B cell (primary cell): ENCODE measurements at regions not wholly inside any gene's neighbourhood (a gene's known extent, or its start where the extent isn't known, plus 50 kb on each side); places are given as distances from the start of the nearest gene placed in this dataset.

ENCODE experiments used
- ATAC-seq: fragments of 200-7000 bp; cut with Tn5 transposase; one replicate; pipeline ENCODE4 v1.10.0; 2021; ENCODE audit warnings: low read depth, mild to moderate bottlenecking, moderate number of reproducible peaks, moderate library complexity
- CTCF ChIA-PET: fragments of 350-600 bp; sonication (Branson Sonifier 250); formaldehyde crosslinking; loops from one replicate; lab custom pipeline; 2021; ENCODE audit warnings: antibody characterized with exemption, inconsistent platforms; lab: Charles Lee
- POLR2A ChIA-PET: fragments of 350-600 bp; sonication (Branson Sonifier 250); formaldehyde crosslinking; loops from one replicate; lab custom pipeline; 2021; ENCODE audit warnings: antibody characterized with exemption; lab: Charles Lee
- DNase-seq: peaks from one replicate; pipeline ENCODE4 v3.0.0; 2013
- H2AFZ ChIP-seq: 2 replicates; pipeline ENCODE4 v1.6.1; 2012; ENCODE audit warnings: mild to moderate bottlenecking, low read depth, low read length; ENCODE audit not compliant: insufficient read depth, poor library complexity, severe bottlenecking
- H3K27ac ChIP-seq, 2 donors: 1 replicate in 1 of 2; 2 replicates in 1 of 2; pipeline ENCODE4 v1.5.1; 2012 to 2013; ENCODE audit warnings: low read length in 2 of 2, mild to moderate bottlenecking in 2 of 2, moderate library complexity in 1 of 2
- H3K27me3 ChIP-seq, 4 experiments: fragments of 200-600 bp in 1 of 4; sonication (generic) in 1 of 4; replicated peaks in 1 of 4; 1 replicate in 2 of 4; 2 replicates in 2 of 4; pipeline versions ENCODE4 v1.6.1 to v1.7.0; 2013 to 2016; ENCODE audit warnings: low read length in 3 of 4, mild to moderate bottlenecking in 2 of 4, mixed read lengths in 1 of 4, moderate library complexity in 1 of 4; ENCODE audit not compliant: insufficient read depth in 4 of 4, control insufficient read depth in 3 of 4; ENCODE audit errors: control extremely low read depth in 1 of 4
- H3K36me3 ChIP-seq, 2 experiments: replicated peaks in 1 of 2; 1 replicate in 1 of 2; 2 replicates in 1 of 2; pipeline versions ENCODE4 v1.6.1 to v1.7.1; 2013; ENCODE audit warnings: low read length in 1 of 2; ENCODE audit not compliant: insufficient read depth in 2 of 2, control insufficient read depth in 1 of 2; ENCODE audit errors: control extremely low read depth in 1 of 2, extremely low read depth in 1 of 2
- H3K4me1 ChIP-seq, 2 donors: fragments of 200-600 bp in 1 of 2; sonication (generic) in 1 of 2; 1 replicate in 1 of 2; 2 replicates in 1 of 2; pipeline versions ENCODE4 v1.5.1 to v1.6.1; 2013 to 2017; ENCODE audit warnings: low read length in 2 of 2; ENCODE audit not compliant: control insufficient read depth in 2 of 2, insufficient read depth in 2 of 2
- H3K4me2 ChIP-seq: replicated peaks from 2 replicates; pipeline ENCODE3; 2012; ENCODE audit warnings: mild to moderate bottlenecking, low read depth, low read length; ENCODE audit not compliant: poor library complexity, severe bottlenecking
- H3K4me3 ChIP-seq, 5 experiments: fragments of 200-600 bp in 1 of 5; sonication (generic) in 1 of 5; 1 replicate in 3 of 5; 2 replicates in 2 of 5; pipeline versions ENCODE4 v1.5.1 to v1.7.0; 2011 to 2016; ENCODE audit warnings: low read length in 4 of 5, mild to moderate bottlenecking in 4 of 5, low read depth in 2 of 5, control low read depth in 1 of 5, moderate library complexity in 1 of 5; ENCODE audit not compliant: insufficient read depth in 1 of 5; ENCODE audit errors: control extremely low read depth in 1 of 5, extremely low read depth in 1 of 5
- H3K79me2 ChIP-seq: fragments of 200-600 bp; sonication (generic); one replicate; pipeline ENCODE4 v1.6.0; 2016; ENCODE audit warnings: low read length; ENCODE audit not compliant: control insufficient read depth, insufficient read depth
- H3K9ac ChIP-seq: fragments of 200-600 bp; sonication (generic); 2 replicates; pipeline ENCODE4 v1.6.1; 2017; ENCODE audit warnings: mild to moderate bottlenecking, low read length, moderate library complexity
- H3K9me3 ChIP-seq, 3 donors: one replicate each; pipeline versions ENCODE4 v1.6.1 to v1.7.1; 2013; ENCODE audit warnings: low read length in 2 of 3; ENCODE audit not compliant: control insufficient read depth in 2 of 3, insufficient read depth in 1 of 3; ENCODE audit errors: control extremely low read depth in 1 of 3
- H4K20me1 ChIP-seq: 2 replicates; pipeline ENCODE4 v1.6.0; 2012; ENCODE audit warnings: mild to moderate bottlenecking, low read length; ENCODE audit not compliant: insufficient read depth, control insufficient read depth, poor library complexity, severe bottlenecking
- H3K27ac Mint-ChIP-seq: one replicate; pipeline ENCODE4 v1.8.0; 2021; ENCODE audit warnings: mixed read lengths
- H3K27me3 Mint-ChIP-seq: one replicate; pipeline ENCODE4 v1.8.0; 2021; ENCODE audit warnings: mixed read lengths
- H3K4me1 Mint-ChIP-seq: one replicate; pipeline ENCODE4 v1.8.0; 2021; ENCODE audit warnings: mixed read lengths
- H3K4me3 Mint-ChIP-seq: one replicate; pipeline ENCODE4 v1.8.0; 2021; ENCODE audit warnings: mixed read lengths
- H3K9me3 Mint-ChIP-seq: one replicate; pipeline ENCODE4 v1.8.0; 2022; ENCODE audit warnings: mixed read lengths; ENCODE audit not compliant: insufficient read depth
- EZH2 ChIP-seq: IDR thresholded peaks from 2 replicates; pipeline ENCODE4 v1.6.1; 2012; ENCODE audit warnings: borderline replicate concordance, low read depth, mild to moderate bottlenecking, moderate library complexity, low read length; ENCODE audit not compliant: insufficient read depth, poor library complexity, severe bottlenecking
- WGBS: methylation state at CpG from one replicate; pipeline ENCODE4 v1.1.5; 2013; ENCODE audit warnings: missing lambda C conversion rate; ENCODE audit not compliant: insufficient coverage; 5-methylcytosine and 5-hydroxymethylcytosine counted together
- intact Hi-C: fragments of 100-400 bp; cut with micrococcal nuclease; formaldehyde crosslinking; loops from one replicate; pipeline ENCODE4 v1.10.0; 2022
- TF ChIP-seq, protein P1 (sequence below): fragments of 200-600 bp; IDR thresholded peaks from one replicate; pipeline ENCODE4 v1.8.0; 2022; ENCODE audit warnings: antibody characterized with exemption, mild to moderate bottlenecking

- Mint-ChIP-seq H3K27me3 (no peaks in the 10 kb centered on the region), H3K9me3 (no peaks in the 10 kb centered on the region), H3K4me1 (peaks cover 7% of the 10 kb centered on the region), H3K27ac (no peak overlapping the region), H3K4me3 (no peak overlapping the region)
- Histone ChIP-seq H4K20me1 (no peaks in the 10 kb centered on the region), H3K4me3 (no peak overlapping the region), H2AFZ (no peak overlapping the region), H3K79me2 (no peaks in the 10 kb centered on the region), H3K9me3 (no peaks in the 10 kb centered on the region), H3K9ac (no peak overlapping the region), H3K36me3 (no peaks in the 10 kb centered on the region), H3K4me1 (no peaks in the 10 kb centered on the region), H3K27ac (no peak overlapping the region), H3K4me2 (no peak overlapping the region), H3K27me3 (no peaks in the 10 kb centered on the region)
- ATAC-seq (no peak), DNase-seq (no peak)
- ChIA-PET CTCF (no interaction called here), POLR2A (interaction anchor here (0.6 kb wide), 1 partner anchor 270 kb away, joined by 3 read pairs; no protein-coding TSS in a partner anchor)
- TF ChIP-seq, protein P1, sequence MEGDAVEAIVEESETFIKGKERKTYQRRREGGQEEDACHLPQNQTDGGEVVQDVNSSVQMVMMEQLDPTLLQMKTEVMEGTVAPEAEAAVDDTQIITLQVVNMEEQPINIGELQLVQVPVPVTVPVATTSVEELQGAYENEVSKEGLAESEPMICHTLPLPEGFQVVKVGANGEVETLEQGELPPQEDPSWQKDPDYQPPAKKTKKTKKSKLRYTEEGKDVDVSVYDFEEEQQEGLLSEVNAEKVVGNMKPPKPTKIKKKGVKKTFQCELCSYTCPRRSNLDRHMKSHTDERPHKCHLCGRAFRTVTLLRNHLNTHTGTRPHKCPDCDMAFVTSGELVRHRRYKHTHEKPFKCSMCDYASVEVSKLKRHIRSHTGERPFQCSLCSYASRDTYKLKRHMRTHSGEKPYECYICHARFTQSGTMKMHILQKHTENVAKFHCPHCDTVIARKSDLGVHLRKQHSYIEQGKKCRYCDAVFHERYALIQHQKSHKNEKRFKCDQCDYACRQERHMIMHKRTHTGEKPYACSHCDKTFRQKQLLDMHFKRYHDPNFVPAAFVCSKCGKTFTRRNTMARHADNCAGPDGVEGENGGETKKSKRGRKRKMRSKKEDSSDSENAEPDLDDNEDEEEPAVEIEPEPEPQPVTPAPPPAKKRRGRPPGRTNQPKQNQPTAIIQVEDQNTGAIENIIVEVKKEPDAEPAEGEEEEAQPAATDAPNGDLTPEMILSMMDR, result no peak
- no peak for TF ChIP-seq EZH2
- WGBS, result 93% methylated on average over 3 of the region's 3 CpGs
- intact Hi-C loops, result no loop called here
Observed at GRCh38 chr6:14756340-14756739, 489.5 kb upstream of the JARID2 start.

- no peak overlapping the region for H3K4me2 ChIP-seq
- POLR2A ChIA-PET, result no interaction called here
Observed at GRCh38 chr6:14757014-14757413, 488.9 kb upstream of the JARID2 start.

More at GRCh38 chr6:14757014-14757413, 488.9 kb upstream of the JARID2 start:
- no peak overlapping the region for H3K27ac ChIP-seq
- Mint-ChIP-seq H3K27ac (no peak overlapping the region), H3K4me3 (no peak overlapping the region), H3K4me1 (peaks cover 7% of the 10 kb centered on the region), H3K9me3 (no peaks in the 10 kb centered on the region), H3K27me3 (no peaks in the 10 kb centered on the region)
- TF ChIP-seq, protein P1, result no peak
- TF ChIP-seq EZH2, result no peak
- H3K4me3 ChIP-seq, result no peak overlapping the region
- H3K9ac ChIP-seq, result no peak overlapping the region
- H3K36me3 ChIP-seq, result no peaks in the 10 kb centered on the region
- H3K27me3 ChIP-seq, result no peaks in the 10 kb centered on the region
- no peaks in the 10 kb centered on the region for H4K20me1 ChIP-seq
- intact Hi-C loops, result no loop called here
- CTCF ChIA-PET, result no interaction called here
- no peaks in the 10 kb centered on the region for H3K9me3 ChIP-seq
- H2AFZ ChIP-seq, result no peak overlapping the region
- DNase-seq (no peak), ATAC-seq (no peak)
- H3K4me1 ChIP-seq, result no peaks in the 10 kb centered on the region
- H3K79me2 ChIP-seq, result no peaks in the 10 kb centered on the region
- 78% methylated on average over 1 of the region's 1 CpG for WGBS
